COLO829 (cell line): ENCODE measurements at regions not wholly inside any gene's neighbourhood (a gene's known extent, or its start where the extent isn't known, plus 50 kb on each side); places are given as distances from the start of the nearest gene placed in this dataset.
"Not testable (repeated sequence)": the region's sequence is repeated elsewhere in the genome, so short reads cannot be mapped to it uniquely, and the experiment has no call there.

Source experiments
- DNase-seq: peaks from one replicate; pipeline ENCODE4 v3.0.0; 2012; ENCODE audit warnings: low spot score

GRCh38 chr9:82116556-82116955 is 128.0 kb downstream of the SPATA31D1 start:
- no peak for DNase-seq

- no peak for DNase-seq
Measured at GRCh38 chr9:82117026-82117811, 128.6 kb downstream of the SPATA31D1 start.

- no peak for DNase-seq
Measured at GRCh38 chr9:82122731-82123130, 134.2 kb downstream of the SPATA31D1 start.

- DNase-seq, result peak; percentile 85
Measured at GRCh38 chr9:82124090-82124489, 135.5 kb downstream of the SPATA31D1 start.

GRCh38 chr9:82126256-82126655 is 137.7 kb downstream of the SPATA31D1 start:
- DNase-seq, result no peak

- no peak for DNase-seq
Measured at GRCh38 chr9:82127465-82127864, 138.9 kb downstream of the SPATA31D1 start.

GRCh38 chr9:82128011-82128696 is 139.6 kb downstream of the SPATA31D1 start:
- no peak for DNase-seq

- DNase-seq, result no peak
Measured at GRCh38 chr9:82129708-82130107, 141.1 kb downstream of the SPATA31D1 start.

- no peak for DNase-seq
Measured at GRCh38 chr9:82130331-82131042, 141.9 kb downstream of the SPATA31D1 start.

GRCh38 chr9:82131072-82131471 is 142.5 kb downstream of the SPATA31D1 start:
- DNase-seq, result no peak

GRCh38 chr9:82132024-82132423 is 143.5 kb downstream of the SPATA31D1 start:
- DNase-seq, result no peak

GRCh38 chr9:82134010-82134409 is 145.4 kb downstream of the SPATA31D1 start:
- no peak for DNase-seq

GRCh38 chr9:82135106-82135505 is 146.5 kb downstream of the SPATA31D1 start:
- DNase-seq, result no peak

GRCh38 chr9:82138081-82138480 is 149.5 kb downstream of the SPATA31D1 start:
- DNase-seq, result not testable (repeated sequence)

- DNase-seq, result no peak
Measured at GRCh38 chr9:82140471-82140870, 151.9 kb downstream of the SPATA31D1 start.

GRCh38 chr9:82144803-82145202 is 156.2 kb downstream of the SPATA31D1 start:
- DNase-seq, result no peak

GRCh38 chr9:82146677-82147076 is 158.1 kb downstream of the SPATA31D1 start:
- no peak for DNase-seq

- no peak for DNase-seq
Measured at GRCh38 chr9:82147798-82148425, 159.3 kb downstream of the SPATA31D1 start.

GRCh38 chr9:82148426-82148810 is 159.8 kb downstream of the SPATA31D1 start:
- DNase-seq, result no peak

GRCh38 chr9:82148901-82149461 is 160.4 kb downstream of the SPATA31D1 start:
- DNase-seq, result peak; percentile 76

- no peak for DNase-seq
Measured at GRCh38 chr9:82149501-82149946, 161.0 kb downstream of the SPATA31D1 start.

- no peak for DNase-seq
Measured at GRCh38 chr9:82152181-82152580, 163.6 kb downstream of the SPATA31D1 start.
